Fibroblast of lung (primary cell): ENCODE measurements at regions not wholly inside any gene's neighbourhood (a gene's known extent, or its start where the extent isn't known, plus 50 kb on each side); places are given as distances from the start of the nearest gene placed in this dataset.

Experiments
- CTCF ChIP-seq, 2 donors: IDR thresholded peaks in 1 of 2; conservative IDR thresholded peaks in 1 of 2; 1 replicate in 1 of 2; 2 replicates in 1 of 2; pipeline ENCODE4 v1.5.1; 2011 to 2012; ENCODE audit warnings: low read length in 2 of 2, control low read depth in 1 of 2, inconsistent platforms in 1 of 2, low read depth in 1 of 2, mild to moderate bottlenecking in 1 of 2
- EZH2 ChIP-seq: IDR thresholded peaks from 2 replicates; pipeline ENCODE4 v1.5.1; 2012; ENCODE audit warnings: low read length, control low read depth, mild to moderate bottlenecking; ENCODE audit errors: missing control alignments

GRCh38 chr12:126454581-126454980 is 1389.3 kb downstream of the AACS start:
- TF ChIP-seq CTCF (conservative IDR thresholded peaks at IDR 0.05 in 1 of 2, IDR thresholded peaks at IDR 0.05 in 1 of 2; ENCODE audit: low read depth in 1 of 2, low read length in 2 of 2), result no peak
- TF ChIP-seq EZH2, result no peak
